Lower lobe of right lung (tissue), 2 donors: ENCODE measurements at regions not wholly inside any gene's neighbourhood (a gene's known extent, or its start where the extent isn't known, plus 50 kb on each side); places are given as distances from the start of the nearest gene placed in this dataset.

Experiments used
- ATAC-seq, 2 donors: fragments of 200-7000 bp; cut with Tn5 transposase; one replicate each; pipeline ENCODE4 v1.9.1; 2020 to 2022; ENCODE audit warnings: mild to moderate bottlenecking in 2 of 2, moderate library complexity in 2 of 2
- DNase-seq: peaks from one replicate; pipeline ENCODE4 v3.0.0-alpha.2; 2020
- H3K27ac ChIP-seq: fragments of 200-600 bp; one replicate; pipeline ENCODE4 v1.8.0; 2022
- H3K27me3 ChIP-seq: fragments of 200-600 bp; one replicate; pipeline ENCODE4 v1.8.0; 2022; ENCODE audit warnings: low read depth
- H3K36me3 ChIP-seq: fragments of 200-600 bp; one replicate; pipeline ENCODE4 v1.8.0; 2022; ENCODE audit warnings: mild to moderate bottlenecking
- H3K4me1 ChIP-seq: fragments of 200-600 bp; one replicate; pipeline ENCODE4 v1.8.0; 2022
- H3K4me3 ChIP-seq: fragments of 200-600 bp; one replicate; pipeline ENCODE4 v1.8.0; 2022; ENCODE audit warnings: mild to moderate bottlenecking
- H3K9me3 ChIP-seq: fragments of 200-600 bp; one replicate; pipeline ENCODE4 v1.8.0; 2022
- intact Hi-C: fragments of 100-400 bp; cut with DNase I; formaldehyde crosslinking; loops from one replicate; pipeline ENCODE4 v1.11.0; 2022
- TF ChIP-seq, protein P1 (sequence below): fragments of 200-600 bp; IDR thresholded peaks from one replicate; pipeline ENCODE4 v1.8.0; 2022; ENCODE audit warnings: antibody characterized with exemption, mild to moderate bottlenecking
- donor health status: DM: no; HTN: yes; CAD: no; lungs with severe emphysema.

DNA sequence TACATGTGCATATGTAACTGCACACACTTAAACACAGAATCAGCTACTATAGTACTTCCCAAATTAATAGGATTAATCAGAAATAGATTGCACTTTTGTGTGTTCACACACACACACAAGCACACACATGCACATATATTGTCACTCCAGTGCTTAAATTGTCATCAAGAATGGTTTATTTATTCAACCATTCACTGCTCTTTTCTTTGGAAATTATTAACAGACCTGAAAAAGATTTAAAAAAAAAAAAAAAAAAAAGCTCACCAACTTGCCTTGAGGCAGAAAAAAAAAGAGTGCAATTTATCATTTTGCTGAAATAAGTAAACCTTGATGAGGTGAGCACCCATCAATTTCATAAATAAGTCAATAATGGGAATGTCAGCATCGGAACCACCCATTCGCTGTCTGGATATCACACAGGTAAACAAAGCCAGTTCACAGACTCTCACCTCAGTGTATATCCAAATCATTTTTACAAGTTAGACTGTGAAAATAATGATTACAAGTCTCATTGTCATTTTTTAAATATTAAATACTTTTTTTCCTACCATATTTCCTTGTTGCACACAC, 562.8 kb downstream of the BNC2 start:
- Histone ChIP-seq H3K27me3 (peaks cover 4% of the 10 kb centered on the region), H3K4me3 (no peak overlapping the region), H3K36me3 (no peaks in the 10 kb centered on the region), H3K9me3 (no peaks in the 10 kb centered on the region), H3K27ac (no peak overlapping the region), H3K4me1 (no peaks in the 10 kb centered on the region)
- DNase-seq (no peak), ATAC-seq (no peak)
- TF ChIP-seq, protein P1, sequence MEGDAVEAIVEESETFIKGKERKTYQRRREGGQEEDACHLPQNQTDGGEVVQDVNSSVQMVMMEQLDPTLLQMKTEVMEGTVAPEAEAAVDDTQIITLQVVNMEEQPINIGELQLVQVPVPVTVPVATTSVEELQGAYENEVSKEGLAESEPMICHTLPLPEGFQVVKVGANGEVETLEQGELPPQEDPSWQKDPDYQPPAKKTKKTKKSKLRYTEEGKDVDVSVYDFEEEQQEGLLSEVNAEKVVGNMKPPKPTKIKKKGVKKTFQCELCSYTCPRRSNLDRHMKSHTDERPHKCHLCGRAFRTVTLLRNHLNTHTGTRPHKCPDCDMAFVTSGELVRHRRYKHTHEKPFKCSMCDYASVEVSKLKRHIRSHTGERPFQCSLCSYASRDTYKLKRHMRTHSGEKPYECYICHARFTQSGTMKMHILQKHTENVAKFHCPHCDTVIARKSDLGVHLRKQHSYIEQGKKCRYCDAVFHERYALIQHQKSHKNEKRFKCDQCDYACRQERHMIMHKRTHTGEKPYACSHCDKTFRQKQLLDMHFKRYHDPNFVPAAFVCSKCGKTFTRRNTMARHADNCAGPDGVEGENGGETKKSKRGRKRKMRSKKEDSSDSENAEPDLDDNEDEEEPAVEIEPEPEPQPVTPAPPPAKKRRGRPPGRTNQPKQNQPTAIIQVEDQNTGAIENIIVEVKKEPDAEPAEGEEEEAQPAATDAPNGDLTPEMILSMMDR = no peak
- intact Hi-C loops = no loop called here

DNA sequence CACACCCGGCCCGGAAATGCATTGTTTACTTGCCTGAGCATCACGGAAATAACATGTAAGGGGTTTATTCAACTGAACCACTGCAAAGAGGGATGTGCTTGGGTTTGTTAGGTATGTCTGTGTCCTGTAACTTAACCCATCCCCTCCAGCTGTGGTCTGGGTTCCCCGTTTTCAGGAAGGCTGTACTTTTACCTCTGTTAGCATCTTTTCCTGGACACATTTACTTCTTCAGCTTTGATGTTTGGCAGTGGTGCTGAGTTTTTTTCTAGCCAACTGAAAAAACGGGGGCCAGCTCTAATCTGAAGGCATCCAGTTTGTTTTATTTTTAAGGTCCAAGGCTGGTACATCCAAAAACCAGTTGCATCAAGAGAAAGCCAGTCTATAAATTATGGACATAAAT, 561.8 kb downstream of the BNC2 start:
- intact Hi-C loops = no loop called here
- ATAC-seq = no peak

GRCh38 chr9:16309082-16309468, 561.4 kb downstream of the BNC2 start:
- intact Hi-C loops = no loop called here
- Histone ChIP-seq H3K27me3 (peaks cover 4% of the 10 kb centered on the region), H3K27ac (no peak overlapping the region), H3K4me3 (no peak overlapping the region), H3K36me3 (no peaks in the 10 kb centered on the region), H3K9me3 (no peaks in the 10 kb centered on the region), H3K4me1 (no peaks in the 10 kb centered on the region)
- ATAC-seq (no peak), DNase-seq (no peak)
- TF ChIP-seq, protein P1 = no peak

More for the DNA sequence above, 561.8 kb downstream of the BNC2 start:
- Histone ChIP-seq H3K4me3 (no peak overlapping the region), H3K9me3 (no peaks in the 10 kb centered on the region), H3K4me1 (no peaks in the 10 kb centered on the region), H3K36me3 (no peaks in the 10 kb centered on the region), H3K27ac (no peak overlapping the region), H3K27me3 (peaks cover 4% of the 10 kb centered on the region)
- DNase-seq = no peak
- TF ChIP-seq, protein P1 = no peak

DNA sequence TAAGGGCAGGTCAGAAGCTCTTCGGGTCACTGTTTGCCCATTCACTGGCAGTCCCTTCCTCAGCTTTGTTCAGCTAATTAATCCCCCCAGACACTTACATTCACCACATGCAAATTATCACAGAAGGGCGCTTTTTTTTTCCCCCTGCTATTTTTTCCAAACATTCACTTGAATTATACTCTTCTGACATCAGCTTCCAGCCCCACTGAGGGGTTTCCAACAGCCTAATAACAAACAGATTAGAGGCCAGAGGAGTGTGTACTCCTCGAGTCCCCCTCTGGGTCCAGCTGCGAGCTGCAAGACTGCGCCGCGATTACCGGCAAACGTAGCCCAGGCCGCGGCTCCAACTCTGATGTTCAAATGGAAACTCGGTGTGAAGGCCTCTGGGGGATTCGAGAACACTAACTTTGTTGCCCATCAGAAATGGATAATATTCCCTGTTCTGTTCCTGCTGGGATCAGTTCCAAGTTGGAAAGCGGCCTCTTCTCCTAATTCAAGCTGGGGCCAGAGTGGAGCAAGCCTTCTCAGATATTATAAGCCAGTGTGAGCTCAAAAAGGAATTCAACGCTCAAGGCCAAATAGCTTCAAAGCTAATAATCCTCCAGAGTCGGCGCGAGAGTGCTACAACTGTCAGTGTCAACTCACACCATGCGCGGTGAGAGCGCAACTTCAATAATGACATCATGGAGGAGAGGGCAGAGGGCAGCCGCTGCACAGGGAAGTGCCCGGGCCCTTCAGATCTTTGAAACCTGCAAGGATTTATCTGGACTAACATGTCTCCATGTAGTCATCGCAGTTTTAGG, 560.8 kb downstream of the BNC2 start:
- no peak overlapping the region for H3K27ac ChIP-seq
- no peaks in the 10 kb centered on the region for H3K9me3 ChIP-seq
- H3K36me3 ChIP-seq = no peaks in the 10 kb centered on the region
- peaks cover 4% of the 10 kb centered on the region for H3K27me3 ChIP-seq
- TF ChIP-seq, protein P1 = no peak
- no peaks in the 10 kb centered on the region for H3K4me1 ChIP-seq
- H3K4me3 ChIP-seq = no peak overlapping the region
- intact Hi-C loops = no loop called here
- no peak for DNase-seq
- peak; percentile 18 to 31 for ATAC-seq

DNA sequence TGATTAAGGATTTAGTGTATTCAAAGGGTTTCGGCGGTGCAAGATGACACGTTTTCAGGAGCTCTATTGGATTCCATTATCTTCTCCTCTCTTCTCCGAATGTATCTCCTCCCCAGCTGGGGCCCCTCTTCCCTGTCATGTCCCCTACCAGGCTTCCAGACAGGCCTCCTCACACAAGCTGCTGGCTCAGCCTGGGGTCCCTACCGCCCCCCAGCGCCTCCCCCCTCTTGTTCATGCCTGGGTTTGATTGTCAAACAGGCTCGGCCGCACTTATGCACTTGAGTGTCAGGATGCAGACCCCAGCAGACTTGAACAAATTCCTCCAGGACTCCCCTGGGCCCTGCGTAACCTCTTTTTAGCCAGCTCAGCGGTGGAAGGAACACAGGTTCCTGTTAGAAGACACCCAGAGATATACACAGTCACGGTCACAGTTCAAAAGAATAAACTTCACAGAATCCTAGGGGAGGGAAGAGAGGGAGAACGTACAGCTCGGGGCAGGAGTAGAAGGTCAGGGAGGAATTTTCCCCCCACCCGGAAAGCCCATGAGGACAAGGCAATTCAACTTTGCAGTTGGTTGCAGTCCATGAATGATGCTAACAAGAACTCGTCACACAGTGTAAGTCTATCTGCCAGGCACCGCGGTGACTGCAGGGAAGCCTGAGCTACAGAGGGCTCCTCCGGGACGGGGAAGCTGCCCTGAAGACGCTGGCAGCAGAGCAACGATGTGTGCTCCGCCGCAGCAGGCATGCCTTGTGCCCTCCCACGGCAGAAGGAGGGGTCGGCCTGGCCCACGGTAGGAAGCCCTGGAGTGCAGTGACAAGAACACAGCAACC, 560.0 kb downstream of the BNC2 start:
- TF ChIP-seq, protein P1 = no peak
- intact Hi-C loops = no loop called here
- Histone ChIP-seq H3K4me1 (no peaks in the 10 kb centered on the region), H3K9me3 (no peaks in the 10 kb centered on the region), H3K36me3 (no peaks in the 10 kb centered on the region), H3K27me3 (peaks cover 4% of the 10 kb centered on the region), H3K27ac (no peak overlapping the region), H3K4me3 (no peak overlapping the region)
- peak in 1 of 2 donors; percentile 37 for ATAC-seq
- DNase-seq = no peak
